H1 (cell line): ENCODE measurements at regions not wholly inside any gene's neighbourhood (a gene's known extent, or its start where the extent isn't known, plus 50 kb on each side); places are given as distances from the start of the nearest gene placed in this dataset.

Experiments
- CTCF ChIA-PET: fragments of 300-600 bp; sonication (Branson Sonifier 250); formaldehyde crosslinking; loops from one replicate; lab custom pipeline; 2021; ENCODE audit not compliant: partially characterized antibody; lab: Charles Lee
- POLR2A ChIA-PET: fragments of 300-600 bp; sonication (Branson Sonifier 250); formaldehyde crosslinking; loops from one replicate; lab custom pipeline; 2021; ENCODE audit warnings: inconsistent platforms; ENCODE audit not compliant: partially characterized antibody; lab: Charles Lee
- DNase-seq, 2 experiments: peaks; one replicate each; pipeline versions ENCODE4 v3.0.0 to v3.0.0-alpha.2; 2010 to 2022; ENCODE audit warnings: low spot score in 2 of 2, low read depth in 1 of 2, mixed read lengths in 1 of 2
- FAIRE-seq: peaks from 2 replicates; lab custom pipeline; 2011; peaks lifted over from hg19 to GRCh38; lab: Jason Lieb, UNC
- H2AFZ ChIP-seq: 2 replicates; pipeline ENCODE4 v1.8.1; 2012; ENCODE audit warnings: low read length, inconsistent platforms
- H2AK5ac ChIP-seq: 2 replicates; pipeline ENCODE4 v1.6.1; 2013; ENCODE audit warnings: low read depth, low read length
- H2BK120ac ChIP-seq: replicated peaks from 2 replicates; pipeline ENCODE3; 2013; ENCODE audit warnings: low read depth, low read length, inconsistent platforms
- H2BK12ac ChIP-seq: 2 replicates; pipeline ENCODE4 v1.6.1; 2013; ENCODE audit warnings: low read depth, low read length
- H2BK15ac ChIP-seq: 2 replicates; pipeline ENCODE4 v1.6.1; 2013; ENCODE audit warnings: low read length
- H2BK20ac ChIP-seq: 2 replicates; pipeline ENCODE4 v1.6.1; 2013; ENCODE audit warnings: low read length
- H2BK5ac ChIP-seq: 2 replicates; pipeline ENCODE4 v1.6.1; 2013; ENCODE audit warnings: low read depth, low read length
- H3K14ac ChIP-seq: 2 replicates; pipeline ENCODE4 v1.6.1; 2013; ENCODE audit warnings: inconsistent platforms; ENCODE audit not compliant: insufficient read length
- H3K18ac ChIP-seq: 2 replicates; pipeline ENCODE4 v1.6.1; 2013; ENCODE audit warnings: low read length; ENCODE audit errors: extremely low read depth
- H3K23ac ChIP-seq: 2 replicates; pipeline ENCODE4 v1.6.1; 2013; ENCODE audit warnings: inconsistent platforms; ENCODE audit not compliant: insufficient read length
- H3K23me2 ChIP-seq: 2 replicates; pipeline ENCODE4 v1.6.1; 2013; ENCODE audit warnings: low read depth, low read length
- H3K27ac ChIP-seq: 2 replicates; pipeline ENCODE4 v1.6.1; 2011; ENCODE audit warnings: low read depth, low read length, inconsistent platforms
- H3K27me3 ChIP-seq, 4 experiments: replicated peaks in 1 of 4; 1 replicate in 1 of 4; 2 replicates in 3 of 4; pipeline versions ENCODE4 v1.6.1 to v1.8.1; 2011 to 2013; ENCODE audit warnings: low read length in 3 of 4, mild to moderate bottlenecking in 3 of 4, inconsistent platforms in 2 of 4, mixed read lengths in 2 of 4, moderate library complexity in 1 of 4; ENCODE audit not compliant: control insufficient read depth in 3 of 4, insufficient read depth in 3 of 4; ENCODE audit errors: extremely low read depth in 1 of 4
- H3K36me3 ChIP-seq, 4 experiments: 2 replicates each; pipeline versions ENCODE4 v1.6.1 to v1.8.1; 2011 to 2013; ENCODE audit warnings: mild to moderate bottlenecking in 4 of 4, low read length in 3 of 4, moderate library complexity in 2 of 4, control low read depth in 1 of 4, inconsistent platforms in 1 of 4; ENCODE audit not compliant: insufficient read depth in 4 of 4, control insufficient read depth in 2 of 4
- H3K4ac ChIP-seq: replicated peaks from 2 replicates; pipeline ENCODE3; 2013; ENCODE audit warnings: low read length, low read depth, mixed read lengths, inconsistent platforms; ENCODE audit not compliant: insufficient read length
- H3K4me1 ChIP-seq, 4 experiments: replicated peaks in 1 of 4; 1 replicate in 1 of 4; 2 replicates in 3 of 4; pipeline versions ENCODE4 v1.6.1 to v1.8.1; 2011 to 2013; ENCODE audit warnings: low read length in 3 of 4, inconsistent platforms in 2 of 4, mixed read lengths in 1 of 4; ENCODE audit not compliant: insufficient read depth in 4 of 4, control insufficient read depth in 3 of 4
- H3K4me2 ChIP-seq, 2 experiments: 2 replicates each; pipeline versions ENCODE4 v1.6.1 to v1.8.1; 2011 to 2013; ENCODE audit warnings: low read depth in 2 of 2, low read length in 2 of 2, control low read depth in 1 of 2, inconsistent platforms in 1 of 2, mild to moderate bottlenecking in 1 of 2; ENCODE audit not compliant: insufficient read depth in 1 of 2
- H3K4me3 ChIP-seq, 4 experiments: fragments of 200-600, 300-600 bp in 1 of 4; sonication (generic), shearing (Covaris generic), sonication (Bioruptor Twin) in 1 of 4; 2 replicates each; pipeline versions ENCODE4 v1.5.1 to v1.8.1; 2011 to 2016; ENCODE audit warnings: low read length in 4 of 4, low read depth in 3 of 4, control low read depth in 2 of 4, inconsistent platforms in 2 of 4, mild to moderate bottlenecking in 2 of 4, mixed read lengths in 1 of 4, moderate library complexity in 1 of 4; ENCODE audit not compliant: insufficient read depth in 2 of 4; ENCODE audit errors: extremely low read depth in 1 of 4
- H3K56ac ChIP-seq: replicated peaks from 2 replicates; pipeline ENCODE3; 2013; ENCODE audit warnings: low read depth, mild to moderate bottlenecking, mixed read lengths, low read length, inconsistent platforms; ENCODE audit not compliant: insufficient read length
- H3K79me1 ChIP-seq: 2 replicates; pipeline ENCODE4 v1.6.1; 2013; ENCODE audit warnings: low read depth, low read length, control low read depth
- H3K79me2 ChIP-seq, 2 experiments: 2 replicates each; pipeline versions ENCODE4 v1.6.1 to v1.8.1; 2012 to 2013; ENCODE audit warnings: low read length in 2 of 2, mild to moderate bottlenecking in 2 of 2, inconsistent platforms in 1 of 2; ENCODE audit not compliant: insufficient read depth in 2 of 2, control insufficient read depth in 1 of 2
- H3K9ac ChIP-seq, 4 experiments: replicated peaks in 1 of 4; 1 replicate in 1 of 4; 2 replicates in 3 of 4; pipeline versions ENCODE4 v1.6.1 to v1.8.1; 2011 to 2013; ENCODE audit warnings: low read depth in 3 of 4, low read length in 3 of 4, control low read depth in 2 of 4, mild to moderate bottlenecking in 2 of 4, moderate library complexity in 2 of 4, inconsistent platforms in 1 of 4; ENCODE audit errors: extremely low read depth in 1 of 4
- H3K9me3 ChIP-seq, 2 experiments: 2 replicates each; pipeline versions ENCODE4 v1.6.1 to v1.8.1; 2012 to 2013; ENCODE audit warnings: mild to moderate bottlenecking in 2 of 2, moderate library complexity in 2 of 2, control low read depth in 1 of 2, inconsistent platforms in 1 of 2, low read depth in 1 of 2, low read length in 1 of 2, mixed read lengths in 1 of 2; ENCODE audit not compliant: insufficient read depth in 2 of 2
- H4K20me1 ChIP-seq, 2 experiments: replicated peaks in 1 of 2; 2 replicates each; pipeline versions ENCODE3 to v1.8.1; 2011 to 2013; ENCODE audit warnings: inconsistent platforms in 2 of 2, low read length in 2 of 2, mild to moderate bottlenecking in 1 of 2; ENCODE audit not compliant: insufficient read depth in 2 of 2, control insufficient read depth in 1 of 2
- H4K5ac ChIP-seq: 2 replicates; pipeline ENCODE4 v1.6.1; 2013; ENCODE audit warnings: low read length, low read depth, mixed read lengths, inconsistent platforms; ENCODE audit not compliant: insufficient read length
- H4K8ac ChIP-seq: 2 replicates; pipeline ENCODE4 v1.8.0; 2013; ENCODE audit warnings: mild to moderate bottlenecking, moderate library complexity, low read length, inconsistent platforms; ENCODE audit not compliant: insufficient read depth; ENCODE audit errors: extremely low read depth
- H4K91ac ChIP-seq: replicated peaks from 2 replicates; pipeline ENCODE3; 2013; ENCODE audit warnings: low read length, mixed read lengths, inconsistent platforms; ENCODE audit not compliant: insufficient read length
- BACH1 ChIP-seq: IDR thresholded peaks from 2 replicates; pipeline ENCODE4 v1.6.1; 2012; ENCODE audit warnings: low read length, improper control_type of control experiment
- BCL11A ChIP-seq, 2 experiments: IDR thresholded peaks; one replicate each; pipeline ENCODE4 v1.6.1; 2011; ENCODE audit warnings: low read depth in 2 of 2, low read length in 2 of 2, mild to moderate bottlenecking in 2 of 2
- CEBPB ChIP-seq: IDR thresholded peaks from 2 replicates; pipeline ENCODE4 v1.6.1; 2012; ENCODE audit warnings: low read depth, low read length
- CHD1 ChIP-seq: IDR thresholded peaks from 2 replicates; pipeline ENCODE4 v1.6.1; 2012; ENCODE audit warnings: low read depth, low read length, improper control_type of control experiment
- EP300 ChIP-seq, 2 experiments: IDR thresholded peaks; 1 replicate in 1 of 2; 2 replicates in 1 of 2; pipeline ENCODE4 v1.6.1; 2011 to 2012; ENCODE audit warnings: low read depth in 2 of 2, low read length in 2 of 2, mild to moderate bottlenecking in 2 of 2, borderline replicate concordance in 1 of 2, inconsistent platforms in 1 of 2, moderate library complexity in 1 of 2
- EZH2 ChIP-seq: fragments of 200-600 bp; sonication (generic); IDR thresholded peaks from 2 replicates; pipeline ENCODE4 v1.7.1; 2012; ENCODE audit warnings: low read depth, mild to moderate bottlenecking, moderate library complexity, low read length, inconsistent platforms; ENCODE audit not compliant: severe bottlenecking
- GTF2F1 ChIP-seq: IDR thresholded peaks from 2 replicates; pipeline ENCODE4 v1.6.1; 2012; ENCODE audit warnings: low read depth, low read length, improper control_type of control experiment, borderline replicate concordance
- HDAC6 ChIP-seq: IDR thresholded peaks from one replicate; pipeline ENCODE4 v1.7.1; 2012; ENCODE audit warnings: low read depth, mild to moderate bottlenecking, inconsistent platforms, low read length, moderate library complexity
- JUN ChIP-seq: IDR thresholded peaks from 2 replicates; pipeline ENCODE4 v1.6.1; 2011; ENCODE audit warnings: low read depth, mild to moderate bottlenecking, improper control_type of control experiment, low read length
- KDM4A ChIP-seq: IDR thresholded peaks from one replicate; pipeline ENCODE4 v1.7.1; 2012; ENCODE audit warnings: low read depth, mild to moderate bottlenecking, moderate library complexity, low read length, inconsistent platforms; ENCODE audit not compliant: severe bottlenecking
- POLR2A ChIP-seq, 2 experiments: IDR thresholded peaks; 1 replicate in 1 of 2; 2 replicates in 1 of 2; pipeline ENCODE4 v1.6.1; 2011; ENCODE audit warnings: low read depth in 2 of 2, low read length in 2 of 2, mild to moderate bottlenecking in 2 of 2; ENCODE audit errors: control extremely low read depth in 1 of 2
- RFX5 ChIP-seq: IDR thresholded peaks from 2 replicates; pipeline ENCODE4 v1.6.1; 2011; ENCODE audit warnings: low read depth, low read length, improper control_type of control experiment, borderline replicate concordance
- SRF ChIP-seq: IDR thresholded peaks from 2 replicates; pipeline ENCODE4 v1.6.1; 2011; ENCODE audit warnings: mild to moderate bottlenecking, low read depth, low read length, moderate library complexity
- WGBS, 2 experiments: shearing (Covaris generic) in 1 of 2; methylation state at CpG; one replicate each; pipeline versions ENCODE4 v1.1.6 to v1.1.7; 2013 to 2015; ENCODE audit warnings: low lambda C conversion rate in 2 of 2, mixed read lengths in 2 of 2, inconsistent platforms in 1 of 2, low coverage in 1 of 2, missing lambda C conversion rate in 1 of 2; ENCODE audit not compliant: insufficient replicate concordance in 2 of 2, insufficient coverage in 1 of 2, insufficient read length in 1 of 2; ENCODE audit errors: extremely low coverage in 1 of 2, missing lambda C conversion rate in 1 of 2; 5-methylcytosine and 5-hydroxymethylcytosine counted together
- TF ChIP-seq, protein P1 (sequence below): IDR thresholded peaks from 2 replicates; pipeline ENCODE4 v1.6.1; 2012; ENCODE audit warnings: inconsistent platforms
- TF ChIP-seq, protein P2 (sequence below): IDR thresholded peaks from 2 replicates; pipeline ENCODE4 v1.6.1; 2012; ENCODE audit warnings: inconsistent platforms

DNA sequence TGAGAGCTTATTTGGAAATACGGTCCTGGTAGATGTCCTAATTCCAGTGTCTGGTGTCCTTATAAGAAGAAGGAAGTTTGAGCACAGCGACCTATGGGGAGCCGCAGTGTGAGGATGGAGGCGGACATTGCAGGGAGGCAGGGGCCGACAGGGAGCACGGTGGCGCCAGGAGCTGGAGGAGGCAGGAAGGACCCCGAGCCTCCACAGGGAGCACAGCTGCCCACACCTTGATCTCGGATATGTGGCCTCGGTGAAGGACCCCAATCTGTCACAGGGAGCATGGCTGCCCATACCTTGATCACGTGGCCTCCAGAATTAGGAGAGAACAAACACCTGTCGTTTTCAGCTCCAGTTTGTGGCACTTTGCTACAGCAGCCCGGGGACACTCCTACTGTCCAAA is 461.6 kb upstream of the SALL3 start:
- Histone ChIP-seq H3K56ac (no peak overlapping the region), H2AFZ (no peak overlapping the region), H3K4me1 (no peaks in the 10 kb centered on the region), H3K79me1 (no peaks in the 10 kb centered on the region), H3K27me3 (no peaks in the 10 kb centered on the region), H2BK120ac (no peak overlapping the region), H4K20me1 (peaks cover 0 to 2% of the 10 kb centered on the region in 2 experiments), H3K36me3 (no peaks in the 10 kb centered on the region), H3K79me2 (no peaks in the 10 kb centered on the region), H3K9me3 (peaks cover 0 to 3% of the 10 kb centered on the region in 2 experiments; a peak in 1 of 4 replicates), H4K91ac (no peak overlapping the region), H4K5ac (no peak overlapping the region), H2BK12ac (no peak overlapping the region), H3K23me2 (0 out of 2 replicates have a peak, but pooled peaks cover 3% of the 10 kb centered on the region), H2BK15ac (no peak overlapping the region), H3K4ac (no peak overlapping the region), H2AK5ac (no peak overlapping the region), H2BK20ac (no peak overlapping the region), H3K9ac (no peak overlapping the region), H3K14ac (no peak overlapping the region), H2BK5ac (no peak overlapping the region), H3K4me3 (no peak overlapping the region), H3K4me2 (no peak overlapping the region), H3K23ac (no peak overlapping the region), H3K18ac (no peak overlapping the region), H4K8ac (no peak overlapping the region), H3K27ac (no peak overlapping the region)
- DNase-seq: no peak
- ChIA-PET POLR2A (no interaction called here), CTCF (interaction anchor here (0.6 to 1.1 kb wide), 2 partner anchors 48 to 120 kb away, joined by 3 read pairs; no protein-coding TSS in a partner anchor)
- FAIRE-seq: no peak
- WGBS, 2 experiments: 88% methylated on average over 13 of the region's 13 CpGs; no CpG with 5 or more reads in 1 of the 2 experiments
- TF ChIP-seq HDAC6: no peak
- TF ChIP-seq EP300 (IDR thresholded peaks at IDR 0.05; ENCODE audit: borderline replicate concordance in 1 of 2, low read depth in 2 of 2, low read length in 2 of 2): no peak
- TF ChIP-seq SRF: no peak
- no peak for TF ChIP-seq CEBPB
- TF ChIP-seq BCL11A (IDR thresholded peaks at IDR 0.05; ENCODE audit: low read depth in 2 of 2, low read length in 2 of 2): no peak
- no peak for TF ChIP-seq BACH1
- TF ChIP-seq JUN: no peak
- TF ChIP-seq, protein P1, sequence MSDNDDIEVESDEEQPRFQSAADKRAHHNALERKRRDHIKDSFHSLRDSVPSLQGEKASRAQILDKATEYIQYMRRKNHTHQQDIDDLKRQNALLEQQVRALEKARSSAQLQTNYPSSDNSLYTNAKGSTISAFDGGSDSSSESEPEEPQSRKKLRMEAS: no peak
- TF ChIP-seq GTF2F1: no peak
- no peak for TF ChIP-seq POLR2A (IDR thresholded peaks at IDR 0.05; ENCODE audit: control extremely low read depth in 1 of 2, low read depth in 2 of 2, low read length in 2 of 2)
- TF ChIP-seq EZH2: no peak
- no peak for TF ChIP-seq CHD1
- TF ChIP-seq RFX5: no peak
- no peak for TF ChIP-seq KDM4A
- TF ChIP-seq, protein P2, sequence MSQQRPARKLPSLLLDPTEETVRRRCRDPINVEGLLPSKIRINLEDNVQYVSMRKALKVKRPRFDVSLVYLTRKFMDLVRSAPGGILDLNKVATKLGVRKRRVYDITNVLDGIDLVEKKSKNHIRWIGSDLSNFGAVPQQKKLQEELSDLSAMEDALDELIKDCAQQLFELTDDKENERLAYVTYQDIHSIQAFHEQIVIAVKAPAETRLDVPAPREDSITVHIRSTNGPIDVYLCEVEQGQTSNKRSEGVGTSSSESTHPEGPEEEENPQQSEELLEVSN: no peak
